Fibroblast of mammary gland (primary cell): ENCODE measurements at regions not wholly inside any gene's neighbourhood (a gene's known extent, or its start where the extent isn't known, plus 50 kb on each side); places are given as distances from the start of the nearest gene placed in this dataset.

Experiments
- DNase-seq: peaks from one replicate; pipeline ENCODE4 v3.0.0-alpha.2; 2010; ENCODE audit warnings: low read depth
- H3K4me3 ChIP-seq: 2 replicates; pipeline ENCODE4 v1.5.1; 2011; ENCODE audit warnings: low read depth, mild to moderate bottlenecking, low read length, moderate library complexity; ENCODE audit not compliant: control insufficient read depth
- TF ChIP-seq, protein P1 (sequence below): conservative IDR thresholded peaks from 2 replicates; pipeline ENCODE4 v1.5.1; 2011; ENCODE audit warnings: low read depth, low read length, inconsistent platforms; ENCODE audit not compliant: control insufficient read depth, insufficient read depth

DNA sequence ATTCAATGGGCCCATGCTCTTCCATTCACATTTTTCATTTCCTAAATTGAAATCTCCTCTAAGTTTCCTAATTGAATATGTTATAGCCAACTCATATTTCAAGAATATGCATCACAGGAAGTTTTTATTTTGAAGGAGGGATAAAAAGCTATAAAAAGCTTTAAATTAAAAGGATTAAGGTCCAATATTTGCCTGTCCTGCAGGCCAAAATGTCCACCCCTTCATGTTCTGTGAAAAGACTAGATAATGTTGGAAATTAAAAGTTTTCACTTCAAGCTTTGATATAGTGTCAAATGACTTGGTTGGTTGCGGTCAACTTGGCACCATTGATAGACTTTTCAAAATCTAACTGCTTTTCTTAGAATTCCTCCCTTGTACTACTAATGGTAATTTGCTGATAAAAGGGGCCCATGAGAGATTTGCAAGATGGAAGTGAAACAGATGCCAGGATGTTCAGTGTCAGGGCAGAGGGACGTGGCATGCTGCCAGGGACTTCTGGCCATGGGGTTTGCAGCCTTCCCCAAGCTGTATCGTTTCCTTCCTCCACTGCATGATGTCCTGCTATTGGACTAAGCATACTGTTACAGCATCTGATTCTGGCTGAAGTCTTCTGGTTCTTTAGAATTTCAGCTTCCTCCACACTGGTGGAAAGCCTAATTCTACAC is 547.3 kb upstream of the MIR17HG start:
- H3K4me3 ChIP-seq, result no peak overlapping the region
- TF ChIP-seq, protein P1, sequence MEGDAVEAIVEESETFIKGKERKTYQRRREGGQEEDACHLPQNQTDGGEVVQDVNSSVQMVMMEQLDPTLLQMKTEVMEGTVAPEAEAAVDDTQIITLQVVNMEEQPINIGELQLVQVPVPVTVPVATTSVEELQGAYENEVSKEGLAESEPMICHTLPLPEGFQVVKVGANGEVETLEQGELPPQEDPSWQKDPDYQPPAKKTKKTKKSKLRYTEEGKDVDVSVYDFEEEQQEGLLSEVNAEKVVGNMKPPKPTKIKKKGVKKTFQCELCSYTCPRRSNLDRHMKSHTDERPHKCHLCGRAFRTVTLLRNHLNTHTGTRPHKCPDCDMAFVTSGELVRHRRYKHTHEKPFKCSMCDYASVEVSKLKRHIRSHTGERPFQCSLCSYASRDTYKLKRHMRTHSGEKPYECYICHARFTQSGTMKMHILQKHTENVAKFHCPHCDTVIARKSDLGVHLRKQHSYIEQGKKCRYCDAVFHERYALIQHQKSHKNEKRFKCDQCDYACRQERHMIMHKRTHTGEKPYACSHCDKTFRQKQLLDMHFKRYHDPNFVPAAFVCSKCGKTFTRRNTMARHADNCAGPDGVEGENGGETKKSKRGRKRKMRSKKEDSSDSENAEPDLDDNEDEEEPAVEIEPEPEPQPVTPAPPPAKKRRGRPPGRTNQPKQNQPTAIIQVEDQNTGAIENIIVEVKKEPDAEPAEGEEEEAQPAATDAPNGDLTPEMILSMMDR, result no peak
- no peak for DNase-seq

DNA sequence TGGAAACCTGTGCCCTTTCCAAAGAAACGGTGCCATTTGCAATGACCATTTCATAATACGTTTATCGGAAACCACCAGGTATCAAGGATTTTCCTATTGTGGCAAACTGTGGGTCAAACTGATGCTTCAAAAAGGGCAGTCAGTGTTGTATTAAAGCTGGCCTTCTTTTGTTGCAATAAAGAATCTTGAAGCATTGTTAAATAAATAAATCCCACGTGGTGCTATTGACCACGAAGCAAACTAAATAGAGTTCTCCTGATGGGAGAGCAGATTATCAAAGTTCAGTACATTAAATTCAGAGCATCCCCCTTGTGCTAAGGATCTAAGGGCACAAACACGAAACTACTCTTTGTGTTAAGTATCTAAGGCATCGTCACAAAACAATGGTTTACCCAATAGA is 545.9 kb upstream of the MIR17HG start:
- TF ChIP-seq, protein P1, result no peak
- DNase-seq, result no peak
- no peak overlapping the region for H3K4me3 ChIP-seq

DNA sequence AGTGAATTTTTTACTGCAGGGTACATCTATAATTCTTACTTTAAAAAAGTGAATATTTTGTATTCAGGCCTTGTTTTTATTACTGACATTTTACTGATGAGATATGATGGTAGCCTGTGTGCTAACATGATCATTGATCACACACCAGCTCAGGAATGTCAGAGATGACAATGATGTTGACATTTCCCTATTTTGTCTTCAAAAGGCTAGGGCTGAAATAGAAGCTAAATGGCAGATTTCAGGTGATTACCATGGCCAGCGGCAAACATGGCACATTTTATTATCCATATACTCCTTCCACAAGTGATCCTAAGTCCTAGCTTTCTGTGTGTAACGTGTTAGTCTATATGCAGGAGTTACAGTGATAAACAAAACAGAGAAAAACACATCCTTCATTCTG is 544.3 kb upstream of the MIR17HG start:
- H3K4me3 ChIP-seq, result no peak overlapping the region
- TF ChIP-seq, protein P1, result no peak
- no peak for DNase-seq

DNA sequence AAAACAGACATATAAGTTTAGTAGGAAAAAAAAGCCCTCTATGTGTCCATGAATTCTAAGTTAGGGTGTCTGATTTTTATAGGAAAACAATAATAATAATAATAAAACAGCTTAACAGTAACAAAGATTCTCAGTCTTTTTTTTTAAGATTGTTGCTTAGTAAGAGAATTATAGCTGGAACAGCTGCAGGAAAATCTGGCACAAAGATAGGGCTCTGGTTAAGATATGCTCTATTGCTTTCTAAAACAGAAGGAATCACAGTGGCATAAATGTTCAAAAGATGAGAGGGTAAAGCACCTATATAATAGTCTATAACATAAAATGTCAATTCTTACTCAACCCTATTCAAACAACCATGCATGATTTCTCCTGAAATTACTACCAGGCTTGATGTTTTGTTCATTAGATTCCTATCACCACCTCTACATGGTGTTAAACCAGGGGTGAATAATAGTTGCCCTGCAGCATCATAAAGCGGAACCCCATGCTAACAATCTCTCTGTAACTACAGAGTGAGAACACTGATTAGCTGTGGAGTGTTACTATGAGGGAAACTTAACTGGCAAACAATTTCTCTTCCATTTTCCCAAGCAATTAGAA is 541.4 kb upstream of the MIR17HG start:
- DNase-seq, result no peak
- TF ChIP-seq, protein P1, result no peak

DNA sequence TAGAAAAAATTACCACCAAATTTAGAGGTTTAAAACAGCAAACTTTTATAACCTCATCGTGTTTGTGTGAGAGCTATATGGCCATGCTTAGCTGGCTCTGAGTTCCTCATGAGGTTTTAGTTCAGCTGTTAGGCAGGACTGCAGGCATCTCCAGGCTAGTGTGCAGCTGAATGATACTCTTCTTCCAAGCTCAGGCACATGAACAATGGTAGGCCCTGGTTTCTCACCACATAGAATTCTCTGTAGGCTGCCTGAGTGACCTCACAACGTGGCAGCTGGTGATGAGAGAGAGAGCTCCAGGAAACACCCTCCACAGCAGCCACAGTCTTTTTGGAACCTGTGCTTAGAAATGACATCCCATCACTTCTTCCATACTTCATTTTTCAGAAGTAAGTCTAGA is 540.6 kb upstream of the MIR17HG start:
- no peak overlapping the region for H3K4me3 ChIP-seq
- TF ChIP-seq, protein P1, result no peak
- DNase-seq, result no peak

More for the DNA sequence above, 541.4 kb upstream of the MIR17HG start:
- H3K4me3 ChIP-seq, result no peak overlapping the region

DNA sequence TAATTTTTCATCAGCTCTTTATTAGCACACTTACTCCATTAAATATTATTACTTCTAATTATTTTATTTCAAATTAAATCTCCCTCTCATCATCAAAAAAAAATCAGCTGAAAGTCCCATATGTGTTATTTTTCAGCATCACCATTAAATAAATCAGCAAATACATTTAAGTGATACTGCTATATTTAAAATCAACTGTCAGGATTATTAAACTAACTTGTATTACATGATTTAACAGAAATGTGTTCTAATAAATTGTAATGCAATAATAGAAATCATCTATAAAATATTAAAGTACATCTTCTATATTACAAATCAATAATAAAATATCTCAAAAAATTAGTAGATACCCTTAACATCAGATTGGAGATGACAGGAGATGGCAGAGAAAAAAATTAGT is 538.6 kb upstream of the MIR17HG start:
- H3K4me3 ChIP-seq, result no peak overlapping the region
- no peak for DNase-seq
- TF ChIP-seq, protein P1, result no peak

DNA sequence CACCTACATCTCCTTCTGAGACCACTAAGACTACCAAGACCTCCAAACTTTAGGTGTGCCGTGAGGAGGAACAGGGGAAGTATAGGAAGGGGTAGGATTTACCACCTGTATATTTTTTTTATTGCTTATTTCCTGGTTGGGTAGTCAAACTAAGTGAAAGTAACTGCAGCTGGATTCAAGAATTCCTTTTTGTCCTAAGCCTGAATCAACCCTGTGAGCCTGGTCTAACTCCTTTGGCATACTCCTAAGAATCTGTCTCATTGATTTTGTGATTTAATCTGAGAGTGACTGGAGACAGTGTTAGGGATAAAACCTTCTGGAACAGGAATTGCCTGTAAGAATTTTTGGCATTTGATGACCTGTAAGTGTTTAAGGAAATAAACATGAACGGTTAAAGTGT is 523.5 kb upstream of the MIR17HG start:
- TF ChIP-seq, protein P1, result no peak

More for the DNA sequence above, 523.5 kb upstream of the MIR17HG start:
- no peak overlapping the region for H3K4me3 ChIP-seq
- DNase-seq, result no peak
